ENCODE measurements at regions not wholly inside any gene's neighbourhood (a gene's known extent, or its start where the extent isn't known, plus 50 kb on each side); places are given as distances from the start of the nearest gene placed in this dataset.

- H4K20me1 ChIP-seq (ENCODE audit: insufficient read depth), result no peaks in the 10 kb centered on the region
- TF ChIP-seq CEBPB (IDR thresholded peaks at IDR 0.05; ENCODE audit: low read depth), result no peak
- TF ChIP-seq SIN3A (IDR thresholded peaks at IDR 0.05; ENCODE audit: low read depth), result no peak
- TF ChIP-seq FOSL1 (IDR thresholded peaks at IDR 0.05; ENCODE audit: low read depth), result no peak
- no peak overlapping the region for H3K27ac ChIP-seq (ENCODE audit: low read depth, low read length)
- DNase-seq (ENCODE audit: low read depth, low spot score) (no peak), ATAC-seq (no peak)
- no peak overlapping the region for H3K9ac ChIP-seq (ENCODE audit: low read length)
- no peaks in the 10 kb centered on the region for H3K36me3 ChIP-seq (ENCODE audit: control insufficient read depth in 1 of 2, insufficient read depth in 2 of 2, low read length in 2 of 2)
- ChIA-PET POLR2A (no interaction called here), RAD21 (ENCODE audit: low non-redundant PET in 1 of 2, low total read pairs in 2 of 2, uncharacterized antibody in 2 of 2, unreplicated experiment in 2 of 2) (no interaction called here), CTCF (no interaction called here)
- H2AFZ ChIP-seq (ENCODE audit: low read depth, low read length, poor library complexity, severe bottlenecking), result no peak overlapping the region
- no peaks in the 10 kb centered on the region for H3K27me3 ChIP-seq (ENCODE audit: insufficient read depth, low read length)
- H3K4me3 ChIP-seq (replicated peaks in 1 of 2; ENCODE audit: low read depth in 1 of 2, low read length in 2 of 2), result no peak overlapping the region
- H3K4me2 ChIP-seq (ENCODE audit: low read length), result no peak overlapping the region
- H3K9me3 ChIP-seq (ENCODE audit: control insufficient read depth in 1 of 2, insufficient read depth in 1 of 2, low read depth in 1 of 2, low read length in 2 of 2), result no peaks in the 10 kb centered on the region
- H3K4me1 ChIP-seq (ENCODE audit: control insufficient read depth in 1 of 2, insufficient read depth in 2 of 2, low read length in 2 of 2), result no peaks in the 10 kb centered on the region
- H3K79me2 ChIP-seq (ENCODE audit: insufficient read depth, low read length), result no peaks in the 10 kb centered on the region
- no TSS peak for BruUV-seq (replicated peaks)
- intact Hi-C loops (cut with micrococcal nuclease), result no loop called here
- H3K9me2 ChIP-seq (ENCODE audit: insufficient read depth), result no peaks in the 10 kb centered on the region
Measured at GRCh38 chr1:194647118-194647517, 1460.7 kb upstream of the B3GALT2 start.

GRCh38 chr1:194644528-194644927, 1458.1 kb upstream of the B3GALT2 start:
- intact Hi-C loops (cut with micrococcal nuclease), result no loop called here
- H3K27ac ChIP-seq (ENCODE audit: low read depth, low read length), result no peak overlapping the region
- DNase-seq (ENCODE audit: low read depth, low spot score) (no peak), ATAC-seq (no peak)
- TF ChIP-seq TCF7L2 (IDR thresholded peaks at IDR 0.05; ENCODE audit: borderline replicate concordance, extremely low read depth, insufficient read depth, insufficient read length) (no peak), ZFX (IDR thresholded peaks at IDR 0.05) (no peak), YY1 (IDR thresholded peaks at IDR 0.05; ENCODE audit: extremely low read depth, insufficient replicate concordance, low read depth, low read length) (no peak), EZH2phosphoT487 (IDR thresholded peaks at IDR 0.05; ENCODE audit: borderline replicate concordance) (no peak), POLR2A (IDR thresholded peaks at IDR 0.05; ENCODE audit: borderline replicate concordance, extremely low read depth, insufficient read depth, insufficient read length) (no peak), SIN3A (IDR thresholded peaks at IDR 0.05; ENCODE audit: low read depth) (no peak), CEBPB (IDR thresholded peaks at IDR 0.05; ENCODE audit: low read depth) (no peak), ZNF274 (IDR thresholded peaks at IDR 0.05; ENCODE audit: low read depth, low read length) (no peak), REST (IDR thresholded peaks at IDR 0.05; ENCODE audit: low read depth) (no peak), RAD21 (IDR thresholded peaks at IDR 0.05; ENCODE audit: low read depth) (no peak), MAX (IDR thresholded peaks at IDR 0.05) (no peak), JUND (IDR thresholded peaks at IDR 0.05) (no peak), POLR2AphosphoS5 (IDR thresholded peaks at IDR 0.05; ENCODE audit: low read depth, low read length) (no peak), EZH2 (IDR thresholded peaks at IDR 0.05) (no peak), CTCF (IDR thresholded peaks at IDR 0.05 in 2 of 3, conservative IDR thresholded peaks at IDR 0.05 in 1 of 3; ENCODE audit: borderline replicate concordance in 1 of 3, insufficient read depth in 1 of 3, low read depth in 2 of 3, low read length in 2 of 3) (no peak), FOSL1 (IDR thresholded peaks at IDR 0.05; ENCODE audit: low read depth) (no peak)
- no peaks in the 10 kb centered on the region for H3K9me2 ChIP-seq (ENCODE audit: insufficient read depth)
- ChIA-PET POLR2A (no interaction called here), RAD21 (ENCODE audit: low non-redundant PET in 1 of 2, low total read pairs in 2 of 2, uncharacterized antibody in 2 of 2, unreplicated experiment in 2 of 2) (no interaction called here), CTCF (no interaction called here)
- no peaks in the 10 kb centered on the region for H3K36me3 ChIP-seq (ENCODE audit: control insufficient read depth in 1 of 2, insufficient read depth in 2 of 2, low read length in 2 of 2)
- no peak overlapping the region for H3K9ac ChIP-seq (ENCODE audit: low read length)
- H3K9me3 ChIP-seq (ENCODE audit: control insufficient read depth in 1 of 2, insufficient read depth in 1 of 2, low read depth in 1 of 2, low read length in 2 of 2), result no peaks in the 10 kb centered on the region
- no peaks in the 10 kb centered on the region for H3K27me3 ChIP-seq (ENCODE audit: insufficient read depth, low read length)
- H3K4me2 ChIP-seq (ENCODE audit: low read length), result no peak overlapping the region
- H3K4me3 ChIP-seq (replicated peaks in 1 of 2; ENCODE audit: low read depth in 1 of 2, low read length in 2 of 2), result no peak overlapping the region
- no peaks in the 10 kb centered on the region for H3K79me2 ChIP-seq (ENCODE audit: insufficient read depth, low read length)
- no TSS peak for BruUV-seq (replicated peaks)
- H2AFZ ChIP-seq (ENCODE audit: low read depth, low read length, poor library complexity, severe bottlenecking), result no peak overlapping the region
- H3K4me1 ChIP-seq (ENCODE audit: control insufficient read depth in 1 of 2, insufficient read depth in 2 of 2, low read length in 2 of 2), result no peaks in the 10 kb centered on the region
- no peaks in the 10 kb centered on the region for H4K20me1 ChIP-seq (ENCODE audit: insufficient read depth)

All from HCT116 (cell line).